ENCODE measurements at regions not wholly inside any gene's neighbourhood (a gene's known extent, or its start where the extent isn't known, plus 50 kb on each side); places are given as distances from the start of the nearest gene placed in this dataset.

GRCh38 chr16:6495486-6496210, 837.0 kb upstream of the RBFOX1 start:
- CTCF ChIA-PET: interaction anchor here (0.7 kb wide), 1 partner anchor 187 kb away, joined by 3 read pairs; no protein-coding TSS in a partner anchor
- no peak overlapping the region for H3K27ac Mint-ChIP-seq (ENCODE audit: unreplicated experiment)
- intact Hi-C loops (cut with micrococcal nuclease; ENCODE audit: unreplicated experiment): no loop called here
- no peak for TF ChIP-seq CTCF (IDR thresholded peaks at IDR 0.05; ENCODE audit: unreplicated experiment)
- no TSS peak for BruUV-seq (replicated peaks)
- no peaks in the 10 kb centered on the region for H3K27me3 Mint-ChIP-seq (ENCODE audit: unreplicated experiment)
- H3K36me3 Mint-ChIP-seq (ENCODE audit: insufficient read depth, unreplicated experiment): no peaks in the 10 kb centered on the region
- no peaks in the 10 kb centered on the region for H3K4me1 Mint-ChIP-seq (ENCODE audit: low read depth, unreplicated experiment)
- H3K9me3 Mint-ChIP-seq (ENCODE audit: low read depth, unreplicated experiment): peaks cover 6% of the 10 kb centered on the region
- no peak overlapping the region for H3K4me3 Mint-ChIP-seq (ENCODE audit: low read depth, unreplicated experiment)
- DNase-seq: no peak

DNA sequence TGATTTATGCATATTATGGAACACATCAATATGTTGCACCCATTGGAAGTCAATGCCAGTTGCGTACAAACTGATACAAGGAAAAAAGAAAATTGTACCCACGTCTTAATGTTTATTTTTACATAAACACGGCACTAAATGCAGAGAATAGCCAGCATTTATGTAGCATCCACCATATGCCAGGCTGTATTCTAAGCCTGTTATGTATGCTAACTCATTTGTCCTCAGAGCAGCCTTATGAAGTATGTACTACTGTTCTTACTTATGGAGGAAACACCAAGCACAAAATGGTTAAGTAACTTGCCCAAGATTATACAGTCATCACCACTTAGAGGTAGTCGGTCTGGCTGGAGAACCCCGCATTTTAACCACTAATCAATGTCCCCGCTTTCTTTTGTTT, 837.9 kb upstream of the RBFOX1 start:
- BruUV-seq (replicated peaks): no TSS peak
- DNase-seq: no peak
- Mint-ChIP-seq H3K27me3 (ENCODE audit: unreplicated experiment) (no peaks in the 10 kb centered on the region), H3K36me3 (ENCODE audit: insufficient read depth, unreplicated experiment) (no peaks in the 10 kb centered on the region), H3K27ac (ENCODE audit: unreplicated experiment) (no peak overlapping the region), H3K4me1 (ENCODE audit: low read depth, unreplicated experiment) (no peaks in the 10 kb centered on the region), H3K4me3 (ENCODE audit: low read depth, unreplicated experiment) (no peak overlapping the region), H3K9me3 (ENCODE audit: low read depth, unreplicated experiment) (peaks cover 6% of the 10 kb centered on the region)
- no peak for TF ChIP-seq CTCF (IDR thresholded peaks at IDR 0.05; ENCODE audit: unreplicated experiment)
- CTCF ChIA-PET: no interaction called here
- intact Hi-C loops (cut with micrococcal nuclease; ENCODE audit: unreplicated experiment): no loop called here

DNA sequence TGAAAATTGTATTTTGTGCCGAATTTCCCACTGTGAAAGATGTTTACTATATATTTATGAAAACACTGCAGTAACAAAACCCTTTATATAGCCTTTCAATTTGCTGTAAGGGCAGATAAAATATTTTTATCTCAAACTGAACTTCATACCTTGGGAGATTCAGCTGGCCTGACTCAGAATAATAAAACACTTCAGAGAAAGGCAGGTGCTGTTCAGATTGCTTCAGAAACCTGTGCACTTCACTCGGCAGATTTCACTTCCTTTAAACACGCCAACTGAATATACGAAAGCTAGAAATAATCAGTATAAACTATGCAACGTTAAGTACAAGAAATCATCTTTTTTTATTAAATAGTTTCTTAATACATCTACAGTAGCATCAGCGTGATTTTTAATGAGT, 839.1 kb upstream of the RBFOX1 start:
- Mint-ChIP-seq H3K27ac (ENCODE audit: unreplicated experiment) (no peak overlapping the region), H3K9me3 (ENCODE audit: low read depth, unreplicated experiment) (peaks cover 6% of the 10 kb centered on the region), H3K4me3 (ENCODE audit: low read depth, unreplicated experiment) (no peak overlapping the region), H3K4me1 (ENCODE audit: low read depth, unreplicated experiment) (no peaks in the 10 kb centered on the region), H3K27me3 (ENCODE audit: unreplicated experiment) (no peaks in the 10 kb centered on the region), H3K36me3 (ENCODE audit: insufficient read depth, unreplicated experiment) (no peaks in the 10 kb centered on the region)
- no peak for DNase-seq
- intact Hi-C loops (cut with micrococcal nuclease; ENCODE audit: unreplicated experiment): no loop called here
- no peak for TF ChIP-seq CTCF (IDR thresholded peaks at IDR 0.05; ENCODE audit: unreplicated experiment)
- BruUV-seq (replicated peaks): no TSS peak
- CTCF ChIA-PET: no interaction called here

GRCh38 chr16:6492742-6493141, 839.9 kb upstream of the RBFOX1 start:
- no peak for DNase-seq
- Mint-ChIP-seq H3K27ac (ENCODE audit: unreplicated experiment) (no peak overlapping the region), H3K9me3 (ENCODE audit: low read depth, unreplicated experiment) (peaks cover 10% of the 10 kb centered on the region), H3K4me1 (ENCODE audit: low read depth, unreplicated experiment) (no peaks in the 10 kb centered on the region), H3K4me3 (ENCODE audit: low read depth, unreplicated experiment) (no peak overlapping the region), H3K27me3 (ENCODE audit: unreplicated experiment) (no peaks in the 10 kb centered on the region), H3K36me3 (ENCODE audit: insufficient read depth, unreplicated experiment) (no peaks in the 10 kb centered on the region)
- no peak for TF ChIP-seq CTCF (IDR thresholded peaks at IDR 0.05; ENCODE audit: unreplicated experiment)
- CTCF ChIA-PET: no interaction called here
- BruUV-seq (replicated peaks): no TSS peak
- intact Hi-C loops (cut with micrococcal nuclease; ENCODE audit: unreplicated experiment): no loop called here

Measured in Calu3 (cell line).